Neural cell (in vitro differentiated cells): ENCODE measurements at regions not wholly inside any gene's neighbourhood (a gene's known extent, or its start where the extent isn't known, plus 50 kb on each side); places are given as distances from the start of the nearest gene placed in this dataset.

Experiments
- H2AFZ ChIP-seq: fragments of 200-600, 300-800 bp; sonication (generic), shearing (Covaris generic); 2 replicates; pipeline ENCODE4 v1.6.0; 2014; ENCODE audit warnings: low read depth, mild to moderate bottlenecking, antibody characterized with exemption, low read length, moderate library complexity
- H3F3A ChIP-seq: fragments of 200-600 bp; shearing (Covaris generic); 2 replicates; pipeline ENCODE4 v1.6.1; 2016; ENCODE audit warnings: mild to moderate bottlenecking, moderate library complexity, mixed read lengths, antibody characterized with exemption, low read length; ENCODE audit not compliant: insufficient read depth, poor library complexity, severe bottlenecking
- H3K27ac ChIP-seq: fragments of 200-600, 300-800 bp; sonication (generic), shearing (Covaris generic); 2 replicates; pipeline ENCODE4 v1.5.1; 2014; ENCODE audit warnings: mild to moderate bottlenecking, low read length, moderate library complexity
- H3K27me3 ChIP-seq: fragments of 300-800, 200-600 bp; sonication (generic), shearing (Covaris generic); 2 replicates; pipeline ENCODE4 v1.6.0; 2014; ENCODE audit warnings: mild to moderate bottlenecking, low read depth, low read length, moderate library complexity; ENCODE audit not compliant: insufficient read depth
- H3K36me3 ChIP-seq: fragments of 300-800, 200-600 bp; sonication (generic), shearing (Covaris generic); 2 replicates; pipeline ENCODE4 v1.5.1; 2014; ENCODE audit warnings: mild to moderate bottlenecking, antibody characterized with exemption, low read length, moderate library complexity; ENCODE audit not compliant: insufficient read depth
- H3K4me2 ChIP-seq: fragments of 300-800, 200-600 bp; sonication (generic), shearing (Covaris generic); 2 replicates; pipeline ENCODE4 v1.6.0; 2014; ENCODE audit warnings: mild to moderate bottlenecking, low read length
- H3K4me3 ChIP-seq: fragments of 300-800, 200-600 bp; sonication (generic), shearing (Covaris generic); 2 replicates; pipeline ENCODE4 v1.5.1; 2014; ENCODE audit warnings: mild to moderate bottlenecking, low read length, moderate library complexity
- H3K79me2 ChIP-seq: fragments of 200-600 bp; shearing (Covaris generic); replicated peaks from 2 replicates; pipeline ENCODE4 v1.6.0; 2014; ENCODE audit warnings: mild to moderate bottlenecking, low read length, moderate library complexity; ENCODE audit not compliant: insufficient read depth
- H3K9ac ChIP-seq: fragments of 300-800, 200-600 bp; sonication (generic), shearing (Covaris generic); 2 replicates; pipeline ENCODE4 v1.6.1; 2016; ENCODE audit warnings: mild to moderate bottlenecking, low read length, mixed read lengths
- H3K9me2 ChIP-seq: fragments of 200-600 bp; shearing (Covaris generic); 2 replicates; pipeline ENCODE4 v1.6.1; 2016; ENCODE audit warnings: mild to moderate bottlenecking, low read length, mixed read lengths; ENCODE audit not compliant: insufficient read depth
- H3K9me3 ChIP-seq: fragments of 200-600, 300-800 bp; sonication (generic), shearing (Covaris generic); 2 replicates; pipeline ENCODE4 v1.6.1; 2016; ENCODE audit warnings: mild to moderate bottlenecking, mixed run types, low read length, moderate library complexity, mixed read lengths
- H4K20me1 ChIP-seq: fragments of 200-600 bp; shearing (Covaris generic); 2 replicates; pipeline ENCODE4 v1.6.1; 2016; ENCODE audit warnings: mild to moderate bottlenecking, mixed run types; ENCODE audit not compliant: insufficient read depth
- EP300 ChIP-seq: fragments of 450-650 bp; conservative IDR thresholded peaks from 2 replicates; pipeline ENCODE4 v1.6.1; 2014; ENCODE audit warnings: antibody characterized with exemption, mild to moderate bottlenecking, moderate library complexity; ENCODE audit not compliant: poor library complexity, severe bottlenecking
- EZH2 ChIP-seq: fragments of 200-600, 300-800 bp; shearing (Covaris generic), sonication (generic); IDR thresholded peaks from 2 replicates; pipeline ENCODE4 v1.6.1; 2014; ENCODE audit warnings: antibody characterized with exemption, low read length, borderline replicate concordance, mild to moderate bottlenecking; ENCODE audit not compliant: insufficient read depth, poor library complexity, severe bottlenecking
- MXI1 ChIP-seq: fragments of 450-650 bp; conservative IDR thresholded peaks from 2 replicates; pipeline ENCODE4 v1.6.1; 2014; ENCODE audit warnings: antibody characterized with exemption, mild to moderate bottlenecking; ENCODE audit not compliant: poor library complexity, severe bottlenecking
- POLR2AphosphoS5 ChIP-seq: IDR thresholded peaks from 2 replicates; pipeline ENCODE4 v1.6.1; 2012
- RAD21 ChIP-seq: fragments of 450-650 bp; conservative IDR thresholded peaks from 2 replicates; pipeline ENCODE4 v1.6.1; 2014; ENCODE audit warnings: antibody characterized with exemption, mild to moderate bottlenecking, moderate library complexity
- SMC3 ChIP-seq: fragments of 450-650 bp; conservative IDR thresholded peaks from 2 replicates; pipeline ENCODE4 v1.6.1; 2014; ENCODE audit warnings: antibody characterized with exemption, mild to moderate bottlenecking, moderate library complexity; ENCODE audit not compliant: poor library complexity
- TAF1 ChIP-seq: IDR thresholded peaks from 2 replicates; pipeline ENCODE4 v1.6.1; 2012; ENCODE audit warnings: low read depth
- TF ChIP-seq, protein P1 (sequence below): fragments of 450-650 bp; IDR thresholded peaks from 2 replicates; pipeline ENCODE4 v1.5.1; 2014; ENCODE audit warnings: antibody characterized with exemption, mild to moderate bottlenecking, moderate library complexity; ENCODE audit not compliant: poor library complexity, severe bottlenecking
- TF ChIP-seq, protein P2 (sequence below): IDR thresholded peaks from 2 replicates; pipeline ENCODE4 v1.6.1; 2012; ENCODE audit warnings: borderline replicate concordance

- H3K4me3 ChIP-seq = no peak overlapping the region
- TF ChIP-seq, protein P1, sequence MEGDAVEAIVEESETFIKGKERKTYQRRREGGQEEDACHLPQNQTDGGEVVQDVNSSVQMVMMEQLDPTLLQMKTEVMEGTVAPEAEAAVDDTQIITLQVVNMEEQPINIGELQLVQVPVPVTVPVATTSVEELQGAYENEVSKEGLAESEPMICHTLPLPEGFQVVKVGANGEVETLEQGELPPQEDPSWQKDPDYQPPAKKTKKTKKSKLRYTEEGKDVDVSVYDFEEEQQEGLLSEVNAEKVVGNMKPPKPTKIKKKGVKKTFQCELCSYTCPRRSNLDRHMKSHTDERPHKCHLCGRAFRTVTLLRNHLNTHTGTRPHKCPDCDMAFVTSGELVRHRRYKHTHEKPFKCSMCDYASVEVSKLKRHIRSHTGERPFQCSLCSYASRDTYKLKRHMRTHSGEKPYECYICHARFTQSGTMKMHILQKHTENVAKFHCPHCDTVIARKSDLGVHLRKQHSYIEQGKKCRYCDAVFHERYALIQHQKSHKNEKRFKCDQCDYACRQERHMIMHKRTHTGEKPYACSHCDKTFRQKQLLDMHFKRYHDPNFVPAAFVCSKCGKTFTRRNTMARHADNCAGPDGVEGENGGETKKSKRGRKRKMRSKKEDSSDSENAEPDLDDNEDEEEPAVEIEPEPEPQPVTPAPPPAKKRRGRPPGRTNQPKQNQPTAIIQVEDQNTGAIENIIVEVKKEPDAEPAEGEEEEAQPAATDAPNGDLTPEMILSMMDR = no peak
- TF ChIP-seq MXI1 = no peak
- TF ChIP-seq, protein P2, sequence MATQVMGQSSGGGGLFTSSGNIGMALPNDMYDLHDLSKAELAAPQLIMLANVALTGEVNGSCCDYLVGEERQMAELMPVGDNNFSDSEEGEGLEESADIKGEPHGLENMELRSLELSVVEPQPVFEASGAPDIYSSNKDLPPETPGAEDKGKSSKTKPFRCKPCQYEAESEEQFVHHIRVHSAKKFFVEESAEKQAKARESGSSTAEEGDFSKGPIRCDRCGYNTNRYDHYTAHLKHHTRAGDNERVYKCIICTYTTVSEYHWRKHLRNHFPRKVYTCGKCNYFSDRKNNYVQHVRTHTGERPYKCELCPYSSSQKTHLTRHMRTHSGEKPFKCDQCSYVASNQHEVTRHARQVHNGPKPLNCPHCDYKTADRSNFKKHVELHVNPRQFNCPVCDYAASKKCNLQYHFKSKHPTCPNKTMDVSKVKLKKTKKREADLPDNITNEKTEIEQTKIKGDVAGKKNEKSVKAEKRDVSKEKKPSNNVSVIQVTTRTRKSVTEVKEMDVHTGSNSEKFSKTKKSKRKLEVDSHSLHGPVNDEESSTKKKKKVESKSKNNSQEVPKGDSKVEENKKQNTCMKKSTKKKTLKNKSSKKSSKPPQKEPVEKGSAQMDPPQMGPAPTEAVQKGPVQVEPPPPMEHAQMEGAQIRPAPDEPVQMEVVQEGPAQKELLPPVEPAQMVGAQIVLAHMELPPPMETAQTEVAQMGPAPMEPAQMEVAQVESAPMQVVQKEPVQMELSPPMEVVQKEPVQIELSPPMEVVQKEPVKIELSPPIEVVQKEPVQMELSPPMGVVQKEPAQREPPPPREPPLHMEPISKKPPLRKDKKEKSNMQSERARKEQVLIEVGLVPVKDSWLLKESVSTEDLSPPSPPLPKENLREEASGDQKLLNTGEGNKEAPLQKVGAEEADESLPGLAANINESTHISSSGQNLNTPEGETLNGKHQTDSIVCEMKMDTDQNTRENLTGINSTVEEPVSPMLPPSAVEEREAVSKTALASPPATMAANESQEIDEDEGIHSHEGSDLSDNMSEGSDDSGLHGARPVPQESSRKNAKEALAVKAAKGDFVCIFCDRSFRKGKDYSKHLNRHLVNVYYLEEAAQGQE = no peak
- no peak for TF ChIP-seq RAD21
- no peak for TF ChIP-seq EP300
- TF ChIP-seq SMC3 = no peak
- TF ChIP-seq EZH2 = no peak
- TF ChIP-seq POLR2AphosphoS5 = no peak
- no peak for TF ChIP-seq TAF1
Observed at GRCh38 chr9:79945016-79945415, 373.3 kb downstream of the TLE4 start.

GRCh38 chr9:79940919-79941318 lies 369.2 kb downstream of the TLE4 start:
- no peaks in the 10 kb centered on the region for H4K20me1 ChIP-seq
- TF ChIP-seq, protein P1 = no peak
- TF ChIP-seq RAD21 (no peak), EZH2 (no peak), MXI1 (no peak), POLR2AphosphoS5 (no peak), EP300 (no peak), SMC3 (no peak), TAF1 (no peak)
- TF ChIP-seq, protein P2 = no peak
- no peaks in the 10 kb centered on the region for H3F3A ChIP-seq
- H3K9me3 ChIP-seq = no peaks in the 10 kb centered on the region
- no peak overlapping the region for H3K4me2 ChIP-seq
- H3K36me3 ChIP-seq = no peaks in the 10 kb centered on the region
- H3K27me3 ChIP-seq = no peaks in the 10 kb centered on the region
- H2AFZ ChIP-seq = no peak overlapping the region
- H3K9ac ChIP-seq = no peak overlapping the region
- H3K27ac ChIP-seq = no peak overlapping the region
- H3K79me2 ChIP-seq = no peaks in the 10 kb centered on the region
- H3K9me2 ChIP-seq = no peaks in the 10 kb centered on the region
- no peak overlapping the region for H3K4me3 ChIP-seq

More at GRCh38 chr9:79945016-79945415, 373.3 kb downstream of the TLE4 start:
- H3K9ac ChIP-seq = no peak overlapping the region
- no peaks in the 10 kb centered on the region for H4K20me1 ChIP-seq
- peaks cover 2% of the 10 kb centered on the region for H3K27me3 ChIP-seq
- H3F3A ChIP-seq = no peaks in the 10 kb centered on the region
- H3K4me2 ChIP-seq = no peak overlapping the region
- H3K9me2 ChIP-seq = no peaks in the 10 kb centered on the region
- H2AFZ ChIP-seq = no peak overlapping the region
- no peaks in the 10 kb centered on the region for H3K36me3 ChIP-seq
- no peaks in the 10 kb centered on the region for H3K9me3 ChIP-seq
- H3K27ac ChIP-seq = no peak overlapping the region
- no peaks in the 10 kb centered on the region for H3K79me2 ChIP-seq
